IMR-90 (cell line): ENCODE measurements at regions not wholly inside any gene's neighbourhood (a gene's known extent, or its start where the extent isn't known, plus 50 kb on each side); places are given as distances from the start of the nearest gene placed in this dataset.

Source experiments
- CEBPB ChIP-seq: IDR thresholded peaks from 2 replicates; pipeline ENCODE4 v1.6.1; 2012; ENCODE audit warnings: low read depth, low read length, improper control_type of control experiment
- MAFK ChIP-seq: IDR thresholded peaks from 2 replicates; pipeline ENCODE4 v1.6.1; 2012; ENCODE audit warnings: low read depth, low read length, improper control_type of control experiment
- POLR2A ChIP-seq: IDR thresholded peaks from 2 replicates; pipeline ENCODE4 v1.6.1; 2012; ENCODE audit warnings: mild to moderate bottlenecking, low read depth, low read length
- RCOR1 ChIP-seq: IDR thresholded peaks from 2 replicates; pipeline ENCODE4 v1.6.1; 2012; ENCODE audit warnings: mild to moderate bottlenecking, low read length, improper control_type of control experiment; ENCODE audit not compliant: insufficient replicate concordance
- TF ChIP-seq, protein P1 (sequence below): conservative IDR thresholded peaks from 2 replicates; pipeline ENCODE4 v1.5.1; 2012; ENCODE audit warnings: mild to moderate bottlenecking, low read depth, low read length, improper control_type of control experiment

DNA sequence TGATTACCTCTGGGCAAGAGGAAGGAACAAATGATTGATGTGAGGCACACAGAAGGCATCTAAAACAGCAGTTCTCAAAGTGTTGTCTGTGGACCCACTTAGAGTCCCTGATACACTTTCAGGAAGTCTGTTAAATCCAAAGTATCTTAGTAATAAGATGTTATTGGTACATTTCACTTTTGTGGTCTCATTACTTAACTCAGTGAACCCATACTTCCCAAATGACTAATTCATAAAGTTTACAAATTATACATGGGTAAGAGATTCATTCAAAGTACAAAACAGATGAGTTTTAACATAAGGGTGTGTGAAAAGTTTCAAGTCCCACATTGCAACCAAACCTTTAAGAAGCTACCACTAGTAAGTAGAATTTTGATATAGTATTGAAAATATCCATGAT lies 440.5 kb downstream of the NUP35 start:
- no peak for TF ChIP-seq POLR2A
- TF ChIP-seq, protein P1, sequence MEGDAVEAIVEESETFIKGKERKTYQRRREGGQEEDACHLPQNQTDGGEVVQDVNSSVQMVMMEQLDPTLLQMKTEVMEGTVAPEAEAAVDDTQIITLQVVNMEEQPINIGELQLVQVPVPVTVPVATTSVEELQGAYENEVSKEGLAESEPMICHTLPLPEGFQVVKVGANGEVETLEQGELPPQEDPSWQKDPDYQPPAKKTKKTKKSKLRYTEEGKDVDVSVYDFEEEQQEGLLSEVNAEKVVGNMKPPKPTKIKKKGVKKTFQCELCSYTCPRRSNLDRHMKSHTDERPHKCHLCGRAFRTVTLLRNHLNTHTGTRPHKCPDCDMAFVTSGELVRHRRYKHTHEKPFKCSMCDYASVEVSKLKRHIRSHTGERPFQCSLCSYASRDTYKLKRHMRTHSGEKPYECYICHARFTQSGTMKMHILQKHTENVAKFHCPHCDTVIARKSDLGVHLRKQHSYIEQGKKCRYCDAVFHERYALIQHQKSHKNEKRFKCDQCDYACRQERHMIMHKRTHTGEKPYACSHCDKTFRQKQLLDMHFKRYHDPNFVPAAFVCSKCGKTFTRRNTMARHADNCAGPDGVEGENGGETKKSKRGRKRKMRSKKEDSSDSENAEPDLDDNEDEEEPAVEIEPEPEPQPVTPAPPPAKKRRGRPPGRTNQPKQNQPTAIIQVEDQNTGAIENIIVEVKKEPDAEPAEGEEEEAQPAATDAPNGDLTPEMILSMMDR: no peak
- TF ChIP-seq MAFK: no peak
- no peak for TF ChIP-seq CEBPB
- TF ChIP-seq RCOR1: no peak
